ENCODE measurements at regions not wholly inside any gene's neighbourhood (a gene's known extent, or its start where the extent isn't known, plus 50 kb on each side); places are given as distances from the start of the nearest gene placed in this dataset.

GRCh38 chr20:1825507-1825906 is 69.7 kb upstream of the SIRPA start:
- ChIA-PET POLR2A (no interaction called here), RAD21 (ENCODE audit: unreplicated experiment) (no interaction called here), SMC1A (ENCODE audit: uncharacterized antibody, unreplicated experiment) (no interaction called here), CTCF (no interaction called here)
- in situ Hi-C loops (cut with MboI) (no loop called here), intact Hi-C loops (cut with micrococcal nuclease; ENCODE audit: unreplicated experiment) (no loop called here)
- Histone ChIP-seq H3K4me3 (no peak overlapping the region), H4K20me1 (ENCODE audit: control insufficient read depth, insufficient read depth) (no peaks in the 10 kb centered on the region), H3K9ac (ENCODE audit: control insufficient read depth, insufficient read depth, low read length) (no peak overlapping the region), H3K9me3 (replicated peaks; ENCODE audit: control insufficient read depth, insufficient read depth, low read length) (peaks cover 5% of the 10 kb centered on the region; the same call in 2 of the 3 replicates), H2AFZ (ENCODE audit: control insufficient read depth, low read depth, low read length) (no peak overlapping the region), H3K27ac (ENCODE audit: control insufficient read depth, insufficient read depth) (no peak overlapping the region), H3K79me2 (ENCODE audit: control insufficient read depth, insufficient read depth, low read length) (no peaks in the 10 kb centered on the region), H3K27me3 (replicated peaks in 1 of 2; ENCODE audit: control insufficient read depth in 2 of 2, insufficient read depth in 2 of 2, low read length in 1 of 2) (no peaks in the 10 kb centered on the region), H3K4me1 (ENCODE audit: control insufficient read depth, insufficient read depth, low read length) (peaks cover 3% of the 10 kb centered on the region; the same call in 1 of the 2 replicates), H3K36me3 (ENCODE audit: control insufficient read depth in 2 of 2, insufficient read depth in 2 of 2, low read length in 1 of 2) (no peaks in the 10 kb centered on the region), H3K4me2 (ENCODE audit: control insufficient read depth, insufficient read depth) (no peak overlapping the region)
- WGBS (ENCODE audit: insufficient coverage, insufficient replicate concordance, low lambda C conversion rate, missing lambda C conversion rate), result 47% methylated on average over 4 of the region's 4 CpGs
- ATAC-seq (no peak), FAIRE-seq (no peak), DNase-seq (ENCODE audit: low read depth, low spot score) (no peak)
- TF ChIP-seq HDAC2 (IDR thresholded peaks at IDR 0.05) (no peak), DPF2 (IDR thresholded peaks at IDR 0.05) (no peak)
- BruUV-seq (replicated peaks), result no TSS peak

GRCh38 chr20:1824834-1825233 is 70.4 kb upstream of the SIRPA start:
- H3K4me1 ChIP-seq (ENCODE audit: control insufficient read depth, insufficient read depth, low read length), result no peaks in the 10 kb centered on the region
- ATAC-seq (no peak), DNase-seq (ENCODE audit: low read depth, low spot score) (no peak), FAIRE-seq (no peak)
- RAD21 ChIA-PET (ENCODE audit: unreplicated experiment), result no interaction called here
- H3K4me3 ChIP-seq, result no peak overlapping the region
- H3K36me3 ChIP-seq (ENCODE audit: control insufficient read depth in 2 of 2, insufficient read depth in 2 of 2, low read length in 1 of 2), result no peaks in the 10 kb centered on the region
- peaks cover 5% of the 10 kb centered on the region; the same call in 2 of the 3 replicates for H3K9me3 ChIP-seq (replicated peaks; ENCODE audit: control insufficient read depth, insufficient read depth, low read length)
- SMC1A ChIA-PET (ENCODE audit: uncharacterized antibody, unreplicated experiment), result no interaction called here
- no peak overlapping the region for H3K9ac ChIP-seq (ENCODE audit: control insufficient read depth, insufficient read depth, low read length)
- POLR2A ChIA-PET, result no interaction called here
- WGBS (ENCODE audit: insufficient coverage, insufficient replicate concordance, low lambda C conversion rate, missing lambda C conversion rate), result 98% methylated on average over 4 of the region's 4 CpGs
- H2AFZ ChIP-seq (ENCODE audit: control insufficient read depth, low read depth, low read length), result no peak overlapping the region
- intact Hi-C loops (cut with micrococcal nuclease; ENCODE audit: unreplicated experiment) (no loop called here), in situ Hi-C loops (cut with MboI) (no loop called here)
- H3K79me2 ChIP-seq (ENCODE audit: control insufficient read depth, insufficient read depth, low read length), result no peaks in the 10 kb centered on the region
- no peak for TF ChIP-seq RELA (IDR thresholded peaks at IDR 0.05; ENCODE audit: borderline replicate concordance, partially characterized antibody)
- TF ChIP-seq EP300 (IDR thresholded peaks at IDR 0.05; ENCODE audit: borderline replicate concordance in 1 of 2, control insufficient read depth in 1 of 2, low read depth in 2 of 2, low read length in 2 of 2), result no peak
- no peak for TF ChIP-seq TCF7 (IDR thresholded peaks at IDR 0.05; ENCODE audit: borderline replicate concordance)
- TF ChIP-seq SREBF2 (IDR thresholded peaks at IDR 0.05; ENCODE audit: low read length), result no peak
- TF ChIP-seq ZBTB40 (IDR thresholded peaks at IDR 0.05; ENCODE audit: borderline replicate concordance), result no peak
- no peak overlapping the region for H3K27ac ChIP-seq (ENCODE audit: control insufficient read depth, insufficient read depth)
- H3K27me3 ChIP-seq (replicated peaks in 1 of 2; ENCODE audit: control insufficient read depth in 2 of 2, insufficient read depth in 2 of 2, low read length in 1 of 2), result no peaks in the 10 kb centered on the region
- no peak overlapping the region for H3K4me2 ChIP-seq (ENCODE audit: control insufficient read depth, insufficient read depth)
- BruUV-seq (replicated peaks), result no TSS peak
- H4K20me1 ChIP-seq (ENCODE audit: control insufficient read depth, insufficient read depth), result no peaks in the 10 kb centered on the region
- CTCF ChIA-PET, result interaction anchor here (0.6 kb wide), 1 partner anchor 147 kb away, joined by 3 read pairs; no protein-coding TSS in a partner anchor

Data from GM12878 (cell line).